ENCODE measurements at regions not wholly inside any gene's neighbourhood (a gene's known extent, or its start where the extent isn't known, plus 50 kb on each side); places are given as distances from the start of the nearest gene placed in this dataset.

- no peak for ATAC-seq
These were observed 125.0 kb upstream of the DYRK2 start for GRCh38 chr12:67523538-67523937.

GRCh38 chr12:67524861-67525616 is 123.5 kb upstream of the DYRK2 start:
- TF ChIP-seq ISL1 (CRISPR knock-in tag; IDR thresholded peaks at IDR 0.05): no peak
- no peak for TF ChIP-seq RARB (CRISPR knock-in tag; IDR thresholded peaks at IDR 0.05)
- TF ChIP-seq GLIS3 (CRISPR knock-in tag; IDR thresholded peaks at IDR 0.05): no peak
- no peak for TF ChIP-seq PPARA (CRISPR knock-in tag; IDR thresholded peaks at IDR 0.05; ENCODE audit: borderline replicate concordance)
- no peak for TF ChIP-seq TCF4 (CRISPR knock-in tag; IDR thresholded peaks at IDR 0.05; ENCODE audit: borderline replicate concordance)
- TF ChIP-seq ZNF8 (CRISPR knock-in tag; IDR thresholded peaks at IDR 0.05): no peak
- TF ChIP-seq BACH2 (CRISPR knock-in tag; IDR thresholded peaks at IDR 0.05; ENCODE audit: borderline replicate concordance): no peak
- no peak for TF ChIP-seq SNAI2 (CRISPR knock-in tag; IDR thresholded peaks at IDR 0.05)
- no peak for TF ChIP-seq ZFP3 (CRISPR knock-in tag; IDR thresholded peaks at IDR 0.05)
- no peak for TF ChIP-seq PATZ1 (CRISPR knock-in tag; IDR thresholded peaks at IDR 0.05; ENCODE audit: borderline replicate concordance)
- TF ChIP-seq ZFP30 (CRISPR knock-in tag; IDR thresholded peaks at IDR 0.05): no peak
- no peak for ATAC-seq

More at GRCh38 chr12:67523538-67523937, 125.0 kb upstream of the DYRK2 start:
- TF ChIP-seq CSRNP3 (CRISPR knock-in tag; IDR thresholded peaks at IDR 0.05) (no peak), CSDC2 (CRISPR knock-in tag; IDR thresholded peaks at IDR 0.05) (no peak), RARB (CRISPR knock-in tag; IDR thresholded peaks at IDR 0.05) (no peak), PATZ1 (CRISPR knock-in tag; IDR thresholded peaks at IDR 0.05; ENCODE audit: borderline replicate concordance) (no peak), ISL1 (CRISPR knock-in tag; IDR thresholded peaks at IDR 0.05) (no peak), PPARA (CRISPR knock-in tag; IDR thresholded peaks at IDR 0.05; ENCODE audit: borderline replicate concordance) (no peak), ZNF8 (CRISPR knock-in tag; IDR thresholded peaks at IDR 0.05) (no peak), CREB5 (CRISPR knock-in tag; IDR thresholded peaks at IDR 0.05; ENCODE audit: low read depth) (no peak)

GRCh38 chr12:67525617-67525884 is 123.0 kb upstream of the DYRK2 start:
- ATAC-seq: no peak
- TF ChIP-seq CSDC2 (CRISPR knock-in tag; IDR thresholded peaks at IDR 0.05): no peak
- TF ChIP-seq ZNF565 (CRISPR knock-in tag; conservative IDR thresholded peaks at IDR 0.05; ENCODE audit: low read depth): no peak
- TF ChIP-seq OSR1 (CRISPR knock-in tag; IDR thresholded peaks at IDR 0.05): no peak
- TF ChIP-seq POU6F1 (CRISPR knock-in tag; IDR thresholded peaks at IDR 0.05; ENCODE audit: borderline replicate concordance, low read depth): no peak
- TF ChIP-seq TOX (CRISPR knock-in tag; IDR thresholded peaks at IDR 0.05; ENCODE audit: borderline replicate concordance): no peak
- TF ChIP-seq PPARA (CRISPR knock-in tag; IDR thresholded peaks at IDR 0.05; ENCODE audit: borderline replicate concordance): no peak

GRCh38 chr12:67526129-67526528 is 122.4 kb upstream of the DYRK2 start:
- no peak for ATAC-seq
- TF ChIP-seq RARB (CRISPR knock-in tag; IDR thresholded peaks at IDR 0.05) (no peak), ZNF70 (CRISPR knock-in tag; IDR thresholded peaks at IDR 0.05) (no peak), ISL1 (CRISPR knock-in tag; IDR thresholded peaks at IDR 0.05) (no peak), POU6F1 (CRISPR knock-in tag; IDR thresholded peaks at IDR 0.05; ENCODE audit: borderline replicate concordance, low read depth) (no peak), OSR1 (CRISPR knock-in tag; IDR thresholded peaks at IDR 0.05) (no peak), ZNF8 (CRISPR knock-in tag; IDR thresholded peaks at IDR 0.05) (no peak), TOX (CRISPR knock-in tag; IDR thresholded peaks at IDR 0.05; ENCODE audit: borderline replicate concordance) (no peak), BACH2 (CRISPR knock-in tag; IDR thresholded peaks at IDR 0.05; ENCODE audit: borderline replicate concordance) (no peak), SNAI2 (CRISPR knock-in tag; IDR thresholded peaks at IDR 0.05) (no peak), CSDC2 (CRISPR knock-in tag; IDR thresholded peaks at IDR 0.05) (no peak), CREB5 (CRISPR knock-in tag; IDR thresholded peaks at IDR 0.05; ENCODE audit: low read depth) (no peak), ZFP3 (CRISPR knock-in tag; IDR thresholded peaks at IDR 0.05) (no peak)

Data from SK-N-SH treated with all-trans-retinoic acid at 6 μM for 48 hours (cell line).